Activated CD8-positive, alpha-beta T cell treated with anti-CD3 and anti-CD28 coated beads, Interleukin-2, amount 10 ng/mL, durations not matched to agents 7 days and 5 days (primary cell): ENCODE measurements at regions not wholly inside any gene's neighbourhood (a gene's known extent, or its start where the extent isn't known, plus 50 kb on each side); places are given as distances from the start of the nearest gene placed in this dataset.

ENCODE experiments used
- ATAC-seq: fragments of 150-1000 bp; cut with Tn5 transposase; one replicate; pipeline ENCODE4 v1.10.0; 2021; ENCODE audit warnings: moderate library complexity
- CTCF ChIA-PET: fragments of 350-600 bp; sonication (Branson Sonifier 250); formaldehyde crosslinking; loops from one replicate; lab custom pipeline; 2021; ENCODE audit warnings: antibody characterized with exemption; lab: Charles Lee
- POLR2A ChIA-PET: fragments of 350-600 bp; sonication (Branson Sonifier 250); formaldehyde crosslinking; loops from one replicate; lab custom pipeline; 2021; ENCODE audit warnings: antibody characterized with exemption; lab: Charles Lee
- DNase-seq: peaks from one replicate; pipeline ENCODE4 v3.0.0-alpha.2; 2020
- H3K27ac Mint-ChIP-seq: one replicate; pipeline ENCODE4 v1.8.0; 2021; ENCODE audit warnings: mild to moderate bottlenecking, mixed read lengths
- H3K27me3 Mint-ChIP-seq: one replicate; pipeline ENCODE4 v1.8.0; 2021; ENCODE audit warnings: low read depth, mixed read lengths
- H3K36me3 Mint-ChIP-seq: one replicate; pipeline ENCODE4 v1.8.0; 2021; ENCODE audit warnings: low read depth, mixed read lengths
- H3K4me1 Mint-ChIP-seq: one replicate; pipeline ENCODE4 v1.8.0; 2021; ENCODE audit warnings: low read depth, mixed read lengths
- H3K4me3 Mint-ChIP-seq: one replicate; pipeline ENCODE4 v1.8.0; 2021; ENCODE audit warnings: mild to moderate bottlenecking, mixed read lengths
- H3K9me3 Mint-ChIP-seq: one replicate; pipeline ENCODE4 v1.8.0; 2022; ENCODE audit warnings: mixed read lengths; ENCODE audit not compliant: insufficient read depth

DNA sequence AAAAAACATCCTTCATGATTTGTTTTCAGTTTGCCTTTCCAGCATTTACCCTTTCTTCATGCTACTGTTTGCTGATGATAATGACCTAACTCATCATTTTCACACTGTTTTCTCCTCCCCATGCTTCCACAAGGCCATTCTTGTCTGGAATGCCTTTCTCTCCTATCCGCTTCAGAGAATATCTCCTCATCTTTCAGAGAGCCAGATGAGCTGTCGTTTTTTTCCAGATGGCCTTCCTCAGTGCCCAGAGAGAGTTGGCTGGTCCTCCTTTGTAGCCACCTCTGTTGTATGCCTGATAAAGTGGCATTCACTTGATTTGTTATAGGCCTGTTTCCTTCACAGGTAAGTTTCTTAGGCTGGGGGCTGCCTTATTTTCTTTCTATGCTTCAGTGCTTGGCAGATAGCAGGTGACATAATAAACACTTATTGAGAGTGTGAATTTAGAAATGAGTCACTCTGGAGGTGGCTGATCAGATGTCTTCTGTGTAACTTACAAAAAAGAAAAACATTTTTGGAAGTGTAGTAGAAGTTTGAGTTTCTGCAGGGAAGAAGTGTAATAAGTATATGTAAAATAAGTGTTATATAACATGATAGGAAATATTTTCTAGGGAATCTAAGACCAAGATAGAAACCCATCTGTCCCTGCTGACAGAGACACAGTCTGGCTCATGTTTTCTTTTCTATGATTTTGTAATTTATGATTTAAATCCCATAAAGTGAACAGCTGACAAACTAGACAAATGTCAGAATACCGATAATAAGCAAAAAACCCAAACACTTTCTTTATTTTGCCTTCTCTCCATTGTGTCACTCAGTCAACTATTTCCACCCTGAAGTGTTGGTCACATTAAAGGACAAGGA lies 174.5 kb downstream of the DACT1 start:
- Mint-ChIP-seq H3K27me3 (no peaks in the 10 kb centered on the region), H3K4me3 (no peak overlapping the region), H3K36me3 (no peaks in the 10 kb centered on the region), H3K27ac (no peak overlapping the region), H3K4me1 (no peaks in the 10 kb centered on the region), H3K9me3 (no peaks in the 10 kb centered on the region)
- no peak for DNase-seq
- ChIA-PET CTCF (no interaction called here), POLR2A (no interaction called here)
- no peak for ATAC-seq

DNA sequence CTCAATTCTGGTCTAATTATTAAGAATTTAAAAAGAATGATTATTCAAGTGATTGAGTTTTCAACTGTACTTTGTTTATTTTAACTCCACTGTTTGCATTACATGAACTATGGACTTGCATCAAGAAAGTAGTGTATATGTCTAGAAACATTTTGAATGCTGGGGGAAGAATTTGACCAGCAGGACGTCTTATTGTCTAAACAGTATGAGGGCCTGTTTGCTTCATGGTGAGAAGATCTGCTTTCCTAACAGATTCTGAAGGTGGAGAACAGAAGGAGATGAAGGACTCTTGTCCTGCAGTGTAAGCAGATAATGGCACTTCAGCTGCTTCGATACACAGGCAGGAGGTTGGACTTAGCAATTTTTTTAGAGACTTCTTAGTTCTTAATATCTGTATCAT lies 176.0 kb downstream of the DACT1 start:
- POLR2A ChIA-PET: no interaction called here
- no peaks in the 10 kb centered on the region for H3K4me1 Mint-ChIP-seq
- H3K36me3 Mint-ChIP-seq: no peaks in the 10 kb centered on the region
- ATAC-seq (no peak), DNase-seq (no peak)
- H3K4me3 Mint-ChIP-seq: no peak overlapping the region
- no peaks in the 10 kb centered on the region for H3K27me3 Mint-ChIP-seq
- no peak overlapping the region for H3K27ac Mint-ChIP-seq
- CTCF ChIA-PET: no interaction called here
- H3K9me3 Mint-ChIP-seq: no peaks in the 10 kb centered on the region

DNA sequence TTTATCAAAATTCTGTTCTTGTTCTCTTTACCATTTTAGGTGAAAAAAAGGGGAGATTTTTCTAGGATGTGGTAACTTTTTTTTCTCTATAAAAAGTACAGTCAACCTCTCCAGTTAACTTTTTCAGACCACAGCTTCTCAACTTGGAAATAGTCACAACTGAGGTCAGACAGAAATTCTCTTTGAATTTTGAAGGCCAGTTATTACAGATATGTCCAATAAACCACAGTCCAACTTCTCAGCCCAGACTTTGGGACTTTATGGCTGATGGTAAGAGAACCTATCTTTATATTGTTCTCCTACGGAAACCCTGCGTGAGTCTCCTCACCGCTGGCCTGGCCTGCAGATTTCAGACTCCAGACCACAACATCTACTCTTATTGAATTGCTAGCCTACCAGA lies 176.7 kb downstream of the DACT1 start:
- Mint-ChIP-seq H3K36me3 (no peaks in the 10 kb centered on the region), H3K9me3 (no peaks in the 10 kb centered on the region), H3K4me3 (no peak overlapping the region), H3K4me1 (no peaks in the 10 kb centered on the region), H3K27me3 (no peaks in the 10 kb centered on the region), H3K27ac (no peak overlapping the region)
- POLR2A ChIA-PET: no interaction called here
- no peak for DNase-seq
- ATAC-seq: no peak
- CTCF ChIA-PET: no interaction called here

DNA sequence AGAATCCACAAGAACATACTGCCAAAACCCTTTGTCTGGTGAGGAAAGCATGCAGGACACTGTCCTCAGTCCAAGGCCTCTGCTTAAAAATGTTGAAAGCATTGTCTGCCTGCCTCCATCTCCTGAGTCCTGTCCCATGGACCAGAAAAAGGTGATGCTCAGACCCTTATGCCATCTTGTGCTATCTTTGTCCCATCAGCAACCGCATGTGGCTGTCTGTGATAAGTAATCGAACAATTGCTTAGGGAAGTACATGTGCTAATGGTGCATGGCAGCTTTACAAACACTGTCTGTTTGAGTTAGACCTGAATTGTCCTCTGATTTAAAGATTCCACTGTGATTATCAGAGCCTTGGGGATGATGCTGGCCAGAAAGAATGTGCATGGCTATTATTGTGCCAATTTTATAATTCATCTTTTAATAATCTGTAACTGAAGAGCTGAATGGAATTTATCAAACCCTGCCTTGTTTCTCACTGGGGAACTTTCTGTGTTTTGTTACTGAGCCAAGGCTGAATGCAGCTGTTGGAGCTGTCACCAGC lies 177.5 kb downstream of the DACT1 start:
- ChIA-PET CTCF (interaction anchor here (1.2 kb wide), 1 partner anchor 12 kb away, joined by 3 read pairs; no protein-coding TSS in a partner anchor), POLR2A (no interaction called here)
- Mint-ChIP-seq H3K27ac (no peak overlapping the region), H3K4me3 (no peak overlapping the region), H3K4me1 (no peaks in the 10 kb centered on the region), H3K27me3 (no peaks in the 10 kb centered on the region), H3K36me3 (no peaks in the 10 kb centered on the region), H3K9me3 (no peaks in the 10 kb centered on the region)
- ATAC-seq (no peak), DNase-seq (no peak)

DNA sequence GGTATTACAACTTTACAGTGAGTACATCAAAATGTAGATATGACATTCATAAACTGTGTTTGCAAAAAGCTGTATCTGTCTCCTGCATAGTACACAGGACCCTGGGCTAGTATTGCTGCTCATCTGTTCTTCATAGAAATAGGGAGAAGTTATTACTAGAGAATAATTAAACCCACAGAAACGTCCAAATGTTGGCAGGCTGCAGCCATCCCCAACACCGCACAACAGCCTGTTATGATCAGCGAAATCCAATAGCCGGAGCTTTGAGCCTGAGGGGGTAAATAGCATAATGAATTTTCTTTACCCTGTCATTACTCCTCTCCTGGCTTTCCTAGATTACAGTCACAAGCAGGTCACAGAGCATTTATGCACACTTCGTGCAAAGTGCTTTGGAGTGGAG lies 178.0 kb downstream of the DACT1 start:
- no peak overlapping the region for H3K27ac Mint-ChIP-seq
- no peaks in the 10 kb centered on the region for H3K9me3 Mint-ChIP-seq
- no peaks in the 10 kb centered on the region for H3K36me3 Mint-ChIP-seq
- ATAC-seq (no peak), DNase-seq (no peak)
- ChIA-PET CTCF (interaction anchor here (1.2 kb wide), 1 partner anchor 11 kb away, joined by 3 read pairs; no protein-coding TSS in a partner anchor), POLR2A (no interaction called here)
- no peak overlapping the region for H3K4me3 Mint-ChIP-seq
- H3K4me1 Mint-ChIP-seq: no peaks in the 10 kb centered on the region
- no peaks in the 10 kb centered on the region for H3K27me3 Mint-ChIP-seq

DNA sequence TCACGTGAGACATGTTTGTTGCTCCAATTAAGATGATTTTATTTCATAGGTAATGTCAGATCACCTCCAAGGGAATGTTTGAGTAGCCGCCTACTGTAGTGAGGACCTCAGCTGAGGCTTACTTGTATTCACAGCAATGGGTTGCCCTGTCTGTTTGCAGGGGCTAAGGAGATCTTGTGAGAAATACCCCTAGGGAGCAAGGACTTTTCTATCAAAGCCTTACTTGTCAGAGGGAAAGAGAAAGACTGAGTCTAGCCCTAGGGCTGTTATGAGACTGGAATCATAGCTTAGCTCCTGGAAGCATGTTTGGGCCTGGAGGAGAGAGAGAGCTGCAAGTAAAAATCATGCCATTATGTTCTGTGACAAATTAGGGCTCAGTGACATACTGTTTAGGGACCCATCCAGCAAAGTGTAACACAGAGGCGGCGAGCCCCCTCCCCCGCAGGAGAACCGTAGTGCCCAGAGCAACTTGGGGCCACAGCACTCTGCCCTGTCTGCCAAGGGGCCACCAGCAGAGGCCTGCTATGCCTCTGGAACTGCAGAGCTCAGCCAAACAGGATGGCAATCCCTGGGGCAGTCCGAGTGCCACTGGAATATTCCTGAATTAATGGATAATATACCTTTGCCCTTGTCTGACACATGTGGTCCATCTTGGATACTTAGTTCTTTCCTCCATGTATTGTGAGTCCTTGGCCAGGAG lies 178.8 kb downstream of the DACT1 start:
- POLR2A ChIA-PET: no interaction called here
- CTCF ChIA-PET: no interaction called here
- no peak overlapping the region for H3K27ac Mint-ChIP-seq
- ATAC-seq (no peak), DNase-seq (no peak)
- H3K4me3 Mint-ChIP-seq: no peak overlapping the region
- H3K9me3 Mint-ChIP-seq: no peaks in the 10 kb centered on the region
- H3K27me3 Mint-ChIP-seq: no peaks in the 10 kb centered on the region
- H3K4me1 Mint-ChIP-seq: no peaks in the 10 kb centered on the region
- H3K36me3 Mint-ChIP-seq: no peaks in the 10 kb centered on the region

DNA sequence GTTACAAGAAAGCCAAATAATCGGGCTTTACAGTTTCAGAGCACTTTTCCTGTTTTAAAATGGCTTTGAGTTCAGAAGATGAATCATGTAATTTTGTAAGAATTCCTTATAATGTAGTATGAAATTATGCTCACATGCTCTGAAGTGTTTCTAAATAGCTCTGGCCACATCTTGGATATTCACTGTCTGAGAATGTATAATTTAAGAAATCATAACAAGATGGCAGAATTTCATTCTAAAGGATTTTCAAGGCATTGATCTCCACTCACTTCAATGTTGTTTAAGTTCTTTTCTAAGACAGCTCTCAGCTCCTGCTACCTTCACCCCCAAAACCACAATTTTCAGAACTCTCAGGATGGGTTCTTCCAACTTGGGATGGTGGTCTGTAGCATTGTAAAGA lies 180.1 kb downstream of the DACT1 start:
- H3K4me1 Mint-ChIP-seq: no peaks in the 10 kb centered on the region
- ATAC-seq (no peak), DNase-seq (no peak)
- H3K4me3 Mint-ChIP-seq: no peak overlapping the region
- no peak overlapping the region for H3K27ac Mint-ChIP-seq
- POLR2A ChIA-PET: no interaction called here
- CTCF ChIA-PET: no interaction called here
- H3K36me3 Mint-ChIP-seq: no peaks in the 10 kb centered on the region
- no peaks in the 10 kb centered on the region for H3K27me3 Mint-ChIP-seq
- no peaks in the 10 kb centered on the region for H3K9me3 Mint-ChIP-seq

DNA sequence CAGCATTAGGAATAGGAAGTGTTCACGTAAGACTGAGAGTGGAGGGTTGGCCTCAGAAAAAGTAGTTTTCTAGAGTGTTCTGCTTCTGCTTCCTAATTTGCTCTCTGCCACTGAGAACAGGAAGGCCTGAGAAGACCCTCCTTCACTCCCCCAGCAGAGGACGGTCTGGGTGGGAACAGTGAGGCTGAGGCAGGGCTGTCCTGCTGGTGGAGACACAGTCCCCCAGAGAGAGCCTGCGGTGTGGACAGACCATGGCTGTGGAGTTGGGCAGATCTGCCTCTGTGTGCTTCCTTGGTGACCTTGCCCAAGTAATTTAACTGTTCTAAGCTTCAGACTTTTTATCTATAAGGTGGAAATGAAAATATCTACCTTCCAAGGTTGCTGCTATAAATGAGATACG lies 182.3 kb downstream of the DACT1 start:
- H3K27me3 Mint-ChIP-seq: no peaks in the 10 kb centered on the region
- CTCF ChIA-PET: no interaction called here

DNA sequence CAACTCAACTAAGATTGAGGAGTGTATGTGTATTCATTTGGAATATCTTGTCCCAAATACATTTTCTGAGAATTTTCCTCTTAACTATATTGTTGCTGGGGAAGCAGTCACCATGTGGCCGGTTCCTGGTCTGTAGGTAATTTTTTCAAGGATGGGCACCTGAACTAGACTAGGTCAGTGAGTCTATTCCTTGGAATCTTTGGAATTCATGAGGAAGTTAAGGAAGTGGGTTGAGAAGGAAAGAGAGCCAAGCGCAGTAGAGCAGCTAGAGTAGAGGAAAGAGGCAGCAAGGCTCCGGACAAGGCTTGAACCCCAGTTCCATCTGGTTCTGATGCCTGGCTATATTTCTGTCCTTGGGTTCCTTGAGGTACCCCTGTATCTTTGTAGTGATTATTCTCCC lies 183.7 kb downstream of the DACT1 start:
- ChIA-PET POLR2A (no interaction called here), CTCF (no interaction called here)
- H3K27me3 Mint-ChIP-seq: no peaks in the 10 kb centered on the region
- no peak overlapping the region for H3K4me3 Mint-ChIP-seq
- H3K4me1 Mint-ChIP-seq: no peaks in the 10 kb centered on the region
- H3K36me3 Mint-ChIP-seq: no peaks in the 10 kb centered on the region
- H3K9me3 Mint-ChIP-seq: peaks cover 2% of the 10 kb centered on the region
- no peak overlapping the region for H3K27ac Mint-ChIP-seq
- no peak for ATAC-seq
- DNase-seq: no peak

More for the DNA sequence above, 182.3 kb downstream of the DACT1 start:
- no peak overlapping the region for H3K27ac Mint-ChIP-seq
- no peak for DNase-seq
- H3K9me3 Mint-ChIP-seq: no peaks in the 10 kb centered on the region
- no peak overlapping the region for H3K4me3 Mint-ChIP-seq
- H3K4me1 Mint-ChIP-seq: no peaks in the 10 kb centered on the region
- POLR2A ChIA-PET: no interaction called here
- no peaks in the 10 kb centered on the region for H3K36me3 Mint-ChIP-seq
- ATAC-seq: no peak

DNA sequence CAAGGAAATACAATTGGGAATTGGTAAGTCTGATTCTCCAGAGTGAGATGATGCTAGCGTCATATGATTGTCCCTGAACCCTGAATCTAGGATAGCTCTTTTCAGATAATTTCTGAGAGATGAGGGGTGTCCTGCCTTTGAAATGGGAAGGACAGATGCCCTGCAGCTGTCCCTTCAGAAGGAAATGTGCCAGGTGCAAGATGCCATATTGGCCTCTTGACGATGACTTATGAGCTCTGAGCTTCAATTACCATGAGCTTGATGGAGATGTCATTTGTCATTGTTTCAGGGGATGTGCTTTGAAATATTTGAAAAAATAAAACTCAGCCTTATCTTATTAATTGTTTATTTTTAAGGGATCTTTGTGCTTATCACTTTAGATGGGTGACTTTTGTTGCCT lies 185.1 kb downstream of the DACT1 start:
- ATAC-seq (no peak), DNase-seq (no peak)
- H3K4me1 Mint-ChIP-seq: no peaks in the 10 kb centered on the region
- H3K4me3 Mint-ChIP-seq: no peak overlapping the region
- ChIA-PET POLR2A (no interaction called here), CTCF (no interaction called here)
- H3K27me3 Mint-ChIP-seq: no peaks in the 10 kb centered on the region
- peaks cover 10% of the 10 kb centered on the region for H3K9me3 Mint-ChIP-seq
- no peaks in the 10 kb centered on the region for H3K36me3 Mint-ChIP-seq
- H3K27ac Mint-ChIP-seq: no peak overlapping the region

DNA sequence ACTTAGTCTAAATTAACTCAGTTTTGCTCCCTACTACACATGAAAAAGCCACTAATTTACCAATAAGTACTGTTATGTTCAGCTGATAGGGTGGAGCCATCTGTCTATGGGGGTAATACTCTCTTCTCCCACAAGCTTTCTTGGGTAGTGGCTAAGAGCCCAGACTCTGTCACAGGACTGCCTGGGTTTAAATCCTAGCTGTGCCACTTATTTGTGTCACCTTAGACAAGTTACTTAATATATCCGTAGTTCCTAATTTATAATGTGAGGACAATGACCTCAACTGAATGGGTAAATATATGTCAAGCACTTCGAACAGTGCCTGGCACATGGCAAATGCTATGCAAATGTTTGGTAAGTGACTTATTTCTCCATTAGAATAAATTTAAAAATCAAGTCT lies 185.6 kb downstream of the DACT1 start:
- H3K27ac Mint-ChIP-seq: no peak overlapping the region

DNA sequence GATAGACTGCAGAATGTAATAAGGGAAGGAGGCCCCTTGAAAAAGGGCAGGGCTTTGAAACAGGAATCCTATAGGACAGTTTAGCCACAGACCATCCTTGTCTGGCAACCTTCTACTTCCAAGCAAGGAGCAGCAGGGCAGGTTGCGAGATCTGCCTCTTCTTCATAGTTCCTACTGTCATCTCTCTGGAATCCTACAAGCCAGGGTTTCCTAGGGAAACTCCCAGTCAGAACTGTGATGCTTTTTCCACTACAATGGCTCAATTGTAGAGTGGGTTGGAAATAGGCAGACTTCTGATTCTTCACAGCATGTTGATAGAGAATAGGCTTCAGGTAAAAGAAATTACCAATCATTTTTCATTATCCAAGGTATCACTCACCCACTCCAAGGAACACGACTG lies 186.3 kb downstream of the DACT1 start:
- Mint-ChIP-seq H3K36me3 (no peaks in the 10 kb centered on the region), H3K9me3 (peaks cover 10% of the 10 kb centered on the region), H3K4me1 (no peaks in the 10 kb centered on the region), H3K27ac (no peak overlapping the region), H3K4me3 (no peak overlapping the region), H3K27me3 (no peaks in the 10 kb centered on the region)
- no peak for DNase-seq
- ChIA-PET POLR2A (no interaction called here), CTCF (no interaction called here)
- no peak for ATAC-seq

More for the DNA sequence above, 185.6 kb downstream of the DACT1 start:
- Mint-ChIP-seq H3K9me3 (peaks cover 10% of the 10 kb centered on the region), H3K4me3 (no peak overlapping the region), H3K27me3 (no peaks in the 10 kb centered on the region), H3K4me1 (no peaks in the 10 kb centered on the region), H3K36me3 (no peaks in the 10 kb centered on the region)
- ATAC-seq (no peak), DNase-seq (no peak)
- ChIA-PET POLR2A (no interaction called here), CTCF (no interaction called here)
